Thyroid gland (tissue), 4 donors: ENCODE measurements at regions not wholly inside any gene's neighbourhood (a gene's known extent, or its start where the extent isn't known, plus 50 kb on each side); places are given as distances from the start of the nearest gene placed in this dataset.

Experiments
- DNase-seq, 2 donors: peaks; one replicate each; pipeline ENCODE4 v3.0.0-alpha.2; 2019
- H3K27ac ChIP-seq, 3 donors: fragments of 200-600 bp; sonication (generic); 1 replicate in 2 of 3; 2 replicates in 1 of 3; pipeline ENCODE4 v1.5.1; 2016 to 2019; ENCODE audit warnings: mild to moderate bottlenecking in 1 of 3, moderate library complexity in 1 of 3
- H3K27me3 ChIP-seq: fragments of 200-600 bp; sonication (generic); one replicate; pipeline ENCODE4 v1.5.1; 2019
- H3K36me3 ChIP-seq, 2 donors: fragments of 200-600 bp; sonication (generic); one replicate each; pipeline ENCODE4 v1.5.1; 2016 to 2019
- H3K4me1 ChIP-seq, 2 donors: fragments of 200-600 bp; sonication (generic); one replicate each; pipeline ENCODE4 v1.5.1; 2017 to 2019
- H3K4me3 ChIP-seq, 3 donors: fragments of 200-600 bp; sonication (generic); replicated peaks in 1 of 3; 1 replicate in 2 of 3; 2 replicates in 1 of 3; pipeline ENCODE4 v1.5.1; 2016; ENCODE audit warnings: mild to moderate bottlenecking in 1 of 3
- H3K9me3 ChIP-seq: fragments of 200-600 bp; sonication (generic); one replicate; pipeline ENCODE4 v1.5.1; 2017
- POLR2A ChIP-seq, 2 donors: fragments of 450-650 bp; IDR thresholded peaks; one replicate each; pipeline ENCODE4 v1.6.1; 2017; ENCODE audit warnings: antibody characterized with exemption in 2 of 2, mild to moderate bottlenecking in 2 of 2, moderate library complexity in 1 of 2
- WGBS, 2 donors: methylation state at CpG; one replicate each; pipeline ENCODE4 v1.1.5; 2017; 5-methylcytosine and 5-hydroxymethylcytosine counted together
- intact Hi-C: fragments of 100-400 bp; cut with DNase I; formaldehyde crosslinking; loops from one replicate; pipeline ENCODE4 v1.15.1; 2023
- TF ChIP-seq, protein P1 (sequence below), 6 experiments: fragments of 200-600 bp in 3 of 6; fragments of 450-650 bp in 3 of 6; sonication (generic) in 3 of 6; IDR thresholded peaks; one replicate each; pipeline ENCODE4 v1.5.1; 2016 to 2019; ENCODE audit warnings: antibody characterized with exemption in 6 of 6, mild to moderate bottlenecking in 2 of 6, inconsistent platforms in 1 of 6, moderate library complexity in 1 of 6

DNA sequence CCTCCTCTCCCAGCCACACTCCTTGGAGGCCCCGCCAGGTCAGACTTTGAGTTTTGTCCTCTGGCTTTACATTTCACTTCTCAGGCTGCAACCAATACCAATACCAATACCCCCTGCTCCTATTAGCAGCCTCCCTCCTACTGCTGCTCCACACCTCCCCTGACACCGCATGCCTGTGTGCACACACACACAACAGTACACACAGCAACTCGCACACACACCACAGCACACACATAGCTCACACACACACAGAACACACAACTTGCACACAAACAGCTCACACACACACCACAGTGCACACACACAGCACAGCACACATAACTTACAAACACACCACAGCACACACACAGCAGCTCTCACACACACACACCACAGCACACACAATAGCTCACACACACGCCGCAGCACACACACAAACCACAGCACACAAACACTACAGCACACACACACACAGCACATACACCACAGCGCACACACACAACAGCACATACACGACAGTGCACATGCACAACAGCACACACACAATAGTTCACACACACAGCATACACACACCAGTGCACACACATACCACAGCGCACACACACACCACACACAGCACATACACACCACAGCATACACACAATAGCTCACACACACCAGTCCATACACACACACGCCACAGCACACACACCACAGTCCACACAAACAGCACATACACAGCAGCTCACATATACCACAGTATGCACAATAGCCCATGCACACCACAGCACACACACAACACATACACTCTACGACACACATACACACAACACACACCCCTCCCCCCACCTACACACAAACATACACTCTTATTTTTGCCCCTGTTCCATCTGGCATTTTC, 204.7 kb downstream of the UACA start:
- intact Hi-C loops, result no loop called here
- no peak for TF ChIP-seq POLR2A (IDR thresholded peaks at IDR 0.05)
- TF ChIP-seq, protein P1, sequence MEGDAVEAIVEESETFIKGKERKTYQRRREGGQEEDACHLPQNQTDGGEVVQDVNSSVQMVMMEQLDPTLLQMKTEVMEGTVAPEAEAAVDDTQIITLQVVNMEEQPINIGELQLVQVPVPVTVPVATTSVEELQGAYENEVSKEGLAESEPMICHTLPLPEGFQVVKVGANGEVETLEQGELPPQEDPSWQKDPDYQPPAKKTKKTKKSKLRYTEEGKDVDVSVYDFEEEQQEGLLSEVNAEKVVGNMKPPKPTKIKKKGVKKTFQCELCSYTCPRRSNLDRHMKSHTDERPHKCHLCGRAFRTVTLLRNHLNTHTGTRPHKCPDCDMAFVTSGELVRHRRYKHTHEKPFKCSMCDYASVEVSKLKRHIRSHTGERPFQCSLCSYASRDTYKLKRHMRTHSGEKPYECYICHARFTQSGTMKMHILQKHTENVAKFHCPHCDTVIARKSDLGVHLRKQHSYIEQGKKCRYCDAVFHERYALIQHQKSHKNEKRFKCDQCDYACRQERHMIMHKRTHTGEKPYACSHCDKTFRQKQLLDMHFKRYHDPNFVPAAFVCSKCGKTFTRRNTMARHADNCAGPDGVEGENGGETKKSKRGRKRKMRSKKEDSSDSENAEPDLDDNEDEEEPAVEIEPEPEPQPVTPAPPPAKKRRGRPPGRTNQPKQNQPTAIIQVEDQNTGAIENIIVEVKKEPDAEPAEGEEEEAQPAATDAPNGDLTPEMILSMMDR (IDR thresholded peaks at IDR 0.05), result no peak
- Histone ChIP-seq H3K4me1 (no peaks in the 10 kb centered on the region), H3K36me3 (no peaks in the 10 kb centered on the region), H3K27me3 (no peaks in the 10 kb centered on the region), H3K9me3 (no peaks in the 10 kb centered on the region), H3K27ac (no peak overlapping the region), H3K4me3 (no peak overlapping the region)
- DNase-seq, result no peak
- 85 to 92% methylated on average over 10 of the region's 10 CpGs for WGBS, 2 donors

DNA sequence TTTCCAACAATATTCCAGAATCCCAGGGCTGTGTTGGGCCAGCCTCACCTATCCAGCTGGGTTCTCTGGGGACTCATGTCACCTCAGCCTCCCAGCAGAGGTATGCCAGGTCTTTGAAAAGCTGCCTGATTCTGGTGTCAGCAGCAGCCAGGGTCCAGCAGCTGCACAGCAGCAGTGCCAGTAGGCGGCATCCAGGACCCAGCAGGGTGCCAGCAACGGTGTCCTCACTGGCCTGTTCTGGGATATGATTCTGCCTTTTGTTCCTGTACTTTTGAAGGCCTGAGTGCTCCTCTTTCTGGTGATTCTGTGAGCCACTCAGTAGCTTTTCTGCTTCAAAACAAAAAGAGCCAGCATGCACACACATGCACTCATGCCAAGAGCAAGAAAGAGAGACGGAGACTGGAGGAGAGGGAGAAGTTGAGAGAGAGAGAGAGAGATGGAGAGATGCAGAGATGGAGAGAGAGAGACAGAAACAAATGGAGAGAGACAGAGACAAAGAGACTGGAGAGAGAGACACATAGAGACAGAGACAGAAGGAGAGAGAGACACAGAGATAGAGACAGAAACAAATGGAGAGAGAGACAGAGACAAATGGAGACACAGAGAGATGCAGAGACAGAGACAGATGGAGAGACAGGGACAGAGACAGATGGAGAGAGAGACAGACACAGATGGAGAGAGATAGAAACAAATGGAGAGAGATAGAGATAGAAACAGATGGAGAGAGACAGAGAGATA, 205.7 kb downstream of the UACA start:
- no peak for DNase-seq
- TF ChIP-seq POLR2A (IDR thresholded peaks at IDR 0.05), result no peak
- TF ChIP-seq, protein P1 (IDR thresholded peaks at IDR 0.05), result no peak
- 87 to 89% methylated on average over 3 of the region's 3 CpGs for WGBS, 2 donors

GRCh38 chr15:70556779-70557178, 206.6 kb downstream of the UACA start:
- intact Hi-C loops, result no loop called here
- Histone ChIP-seq H3K4me1 (no peaks in the 10 kb centered on the region), H3K27ac (no peak overlapping the region), H3K4me3 (no peak overlapping the region), H3K27me3 (no peaks in the 10 kb centered on the region), H3K36me3 (no peaks in the 10 kb centered on the region), H3K9me3 (no peaks in the 10 kb centered on the region)
- 64 to 67% methylated on average over 7 of the region's 7 CpGs for WGBS, 2 donors
- TF ChIP-seq POLR2A (IDR thresholded peaks at IDR 0.05), result no peak
- TF ChIP-seq, protein P1 (IDR thresholded peaks at IDR 0.05), result no peak
- DNase-seq, result no peak

More for the DNA sequence above, 205.7 kb downstream of the UACA start:
- Histone ChIP-seq H3K4me1 (no peaks in the 10 kb centered on the region), H3K9me3 (no peaks in the 10 kb centered on the region), H3K36me3 (no peaks in the 10 kb centered on the region), H3K4me3 (no peak overlapping the region), H3K27me3 (no peaks in the 10 kb centered on the region), H3K27ac (no peak overlapping the region)
- intact Hi-C loops, result no loop called here

- Histone ChIP-seq H3K36me3 (no peaks in the 10 kb centered on the region), H3K9me3 (no peaks in the 10 kb centered on the region), H3K27ac (no peak overlapping the region), H3K27me3 (no peaks in the 10 kb centered on the region), H3K4me3 (no peak overlapping the region), H3K4me1 (no peaks in the 10 kb centered on the region)
- TF ChIP-seq, protein P1 (IDR thresholded peaks at IDR 0.05), result no peak
- no peak for TF ChIP-seq POLR2A (IDR thresholded peaks at IDR 0.05)
- 85 to 91% methylated on average over 4 of the region's 4 CpGs for WGBS, 2 donors
- intact Hi-C loops, result no loop called here
- DNase-seq, result no peak
These were observed 207.1 kb downstream of the UACA start for GRCh38 chr15:70556151-70556741.
